ENCODE measurements at regions not wholly inside any gene's neighbourhood (a gene's known extent, or its start where the extent isn't known, plus 50 kb on each side); places are given as distances from the start of the nearest gene placed in this dataset.

- POLR2A ChIA-PET, result no interaction called here
Measured at GRCh38 chr5:96244696-96245095, 188.4 kb downstream of the PCSK1 start.

DNA sequence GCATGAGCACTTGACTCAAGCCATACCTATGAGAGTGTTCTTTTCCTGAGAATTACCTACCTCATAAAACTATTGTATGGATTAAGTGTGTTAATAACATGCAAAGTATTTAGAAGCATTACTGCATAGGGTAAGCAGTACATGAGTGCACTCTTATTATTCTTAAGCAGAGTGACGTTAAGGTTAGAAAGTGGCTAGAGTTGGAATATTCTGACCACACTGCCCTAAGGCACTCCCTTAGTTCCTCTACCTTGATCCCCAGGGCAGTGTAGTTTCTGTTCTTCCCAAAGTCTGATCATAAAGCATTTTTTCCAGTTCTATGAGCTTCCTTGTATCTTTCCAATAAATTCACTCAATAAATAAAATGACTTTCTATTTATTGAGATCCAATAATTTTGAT is 189.2 kb downstream of the PCSK1 start:
- CTCF ChIA-PET, result interaction anchor here (0.6 kb wide), 1 partner anchor 17 kb away, joined by 3 read pairs; no protein-coding TSS in a partner anchor
- no peaks in the 10 kb centered on the region for H3K27me3 ChIP-seq (ENCODE audit: insufficient read depth)
- H3F3A ChIP-seq (replicated peaks; ENCODE audit: insufficient read depth), result peaks cover 32% of the 10 kb centered on the region
- no peaks in the 10 kb centered on the region for H4K20me1 ChIP-seq (ENCODE audit: insufficient read depth)
- H3K9me3 ChIP-seq, result no peaks in the 10 kb centered on the region
- H3K79me2 ChIP-seq (ENCODE audit: insufficient read depth), result no peaks in the 10 kb centered on the region
- H3K27ac ChIP-seq (ENCODE audit: low read depth in 2 of 2, low read length in 1 of 2), result peak overlapping the region; percentile 66 to 74; a peak in 3 of 4 replicates
- no peaks in the 10 kb centered on the region for H3K9me2 ChIP-seq
- DNase-seq, result no peak
- POLR2A ChIA-PET, result no interaction called here
- WGBS (ENCODE audit: low lambda C conversion rate), result 67% methylated on average over 1 of the region's 1 CpG
- H3K9ac ChIP-seq, result peak overlapping the region; percentile 15
- H3K4me2 ChIP-seq, result 0 out of 2 replicates have a peak overlapping the region, but pooled peaks have one; percentile 21
- TF ChIP-seq USF1 (IDR thresholded peaks at IDR 0.05; ENCODE audit: borderline replicate concordance, low read depth), result no peak
- no peak for TF ChIP-seq TAF1 (IDR thresholded peaks at IDR 0.05; ENCODE audit: borderline replicate concordance, low read depth, low read length)
- no peak overlapping the region for H3K4me3 ChIP-seq (ENCODE audit: low read depth in 2 of 2, low read length in 1 of 2)
- H3K4me1 ChIP-seq (ENCODE audit: control insufficient read depth in 1 of 2, insufficient read depth in 2 of 2, low read depth in 1 of 2, low read length in 1 of 2), result peaks cover 0 to 21% of the 10 kb centered on the region in 2 experiments; a peak in 3 of 4 replicates
- H2AFZ ChIP-seq (ENCODE audit: low read depth), result 0 out of 2 replicates have a peak overlapping the region, but pooled peaks have one; percentile 44
- no peaks in the 10 kb centered on the region for H3K36me3 ChIP-seq (replicated peaks in 1 of 2; ENCODE audit: control insufficient read depth in 1 of 2, insufficient read depth in 2 of 2, low read length in 1 of 2)

More at GRCh38 chr5:96244696-96245095, 188.4 kb downstream of the PCSK1 start:
- no peak overlapping the region for H3K4me3 ChIP-seq (ENCODE audit: low read depth in 2 of 2, low read length in 1 of 2)
- WGBS (ENCODE audit: low lambda C conversion rate), result 82% methylated on average over 2 of the region's 2 CpGs
- H3K9me2 ChIP-seq, result no peaks in the 10 kb centered on the region
- H3K4me1 ChIP-seq (ENCODE audit: control insufficient read depth in 1 of 2, insufficient read depth in 2 of 2, low read depth in 1 of 2, low read length in 1 of 2), result peaks cover 0 to 21% of the 10 kb centered on the region in 2 experiments; a peak in 3 of 4 replicates
- TF ChIP-seq FOSL2 (IDR thresholded peaks at IDR 0.05; ENCODE audit: borderline replicate concordance, low read depth) (no peak), PBX3 (IDR thresholded peaks at IDR 0.05) (no peak), RCOR1 (IDR thresholded peaks at IDR 0.05; ENCODE audit: low read length) (no peak), FOXM1 (IDR thresholded peaks at IDR 0.05; ENCODE audit: low read depth) (no peak), NRF1 (IDR thresholded peaks at IDR 0.05; ENCODE audit: low read depth, low read length) (no peak), MEF2A (IDR thresholded peaks at IDR 0.05; ENCODE audit: borderline replicate concordance, low read depth) (no peak), RAD21 (IDR thresholded peaks at IDR 0.05; ENCODE audit: low read length) (no peak), YY1 (IDR thresholded peaks at IDR 0.05; ENCODE audit: low read depth) (no peak), SIN3A (IDR thresholded peaks at IDR 0.05; ENCODE audit: borderline replicate concordance, low read depth, low read length) (no peak), RFX5 (IDR thresholded peaks at IDR 0.05; ENCODE audit: low read length) (no peak), TCF12 (IDR thresholded peaks at IDR 0.05) (no peak), TAF1 (IDR thresholded peaks at IDR 0.05; ENCODE audit: borderline replicate concordance, low read depth, low read length) (no peak), SMC3 (IDR thresholded peaks at IDR 0.05; ENCODE audit: low read depth, low read length) (no peak)
- TF ChIP-seq, protein P1, sequence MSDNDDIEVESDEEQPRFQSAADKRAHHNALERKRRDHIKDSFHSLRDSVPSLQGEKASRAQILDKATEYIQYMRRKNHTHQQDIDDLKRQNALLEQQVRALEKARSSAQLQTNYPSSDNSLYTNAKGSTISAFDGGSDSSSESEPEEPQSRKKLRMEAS (IDR thresholded peaks at IDR 0.05; ENCODE audit: low read depth), result no peak
- TF ChIP-seq, protein P2, sequence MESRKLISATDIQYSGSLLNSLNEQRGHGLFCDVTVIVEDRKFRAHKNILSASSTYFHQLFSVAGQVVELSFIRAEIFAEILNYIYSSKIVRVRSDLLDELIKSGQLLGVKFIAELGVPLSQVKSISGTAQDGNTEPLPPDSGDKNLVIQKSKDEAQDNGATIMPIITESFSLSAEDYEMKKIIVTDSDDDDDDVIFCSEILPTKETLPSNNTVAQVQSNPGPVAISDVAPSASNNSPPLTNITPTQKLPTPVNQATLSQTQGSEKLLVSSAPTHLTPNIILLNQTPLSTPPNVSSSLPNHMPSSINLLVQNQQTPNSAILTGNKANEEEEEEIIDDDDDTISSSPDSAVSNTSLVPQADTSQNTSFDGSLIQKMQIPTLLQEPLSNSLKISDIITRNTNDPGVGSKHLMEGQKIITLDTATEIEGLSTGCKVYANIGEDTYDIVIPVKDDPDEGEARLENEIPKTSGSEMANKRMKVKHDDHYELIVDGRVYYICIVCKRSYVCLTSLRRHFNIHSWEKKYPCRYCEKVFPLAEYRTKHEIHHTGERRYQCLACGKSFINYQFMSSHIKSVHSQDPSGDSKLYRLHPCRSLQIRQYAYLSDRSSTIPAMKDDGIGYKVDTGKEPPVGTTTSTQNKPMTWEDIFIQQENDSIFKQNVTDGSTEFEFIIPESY (IDR thresholded peaks at IDR 0.05; ENCODE audit: borderline replicate concordance, low read depth), result no peak
- peaks cover 32% of the 10 kb centered on the region for H3F3A ChIP-seq (replicated peaks; ENCODE audit: insufficient read depth)
- H3K79me2 ChIP-seq (ENCODE audit: insufficient read depth), result no peaks in the 10 kb centered on the region
- no peak for DNase-seq
- peak overlapping the region; percentile 15; the same call in 1 of the 2 replicates for H3K9ac ChIP-seq
- H3K4me2 ChIP-seq, result no peak overlapping the region
- no peaks in the 10 kb centered on the region for H3K9me3 ChIP-seq
- CTCF ChIA-PET, result no interaction called here
- H4K20me1 ChIP-seq (ENCODE audit: insufficient read depth), result no peaks in the 10 kb centered on the region
- H3K27me3 ChIP-seq (ENCODE audit: insufficient read depth), result no peaks in the 10 kb centered on the region
- no peaks in the 10 kb centered on the region for H3K36me3 ChIP-seq (replicated peaks in 1 of 2; ENCODE audit: control insufficient read depth in 1 of 2, insufficient read depth in 2 of 2, low read length in 1 of 2)
- H2AFZ ChIP-seq (ENCODE audit: low read depth), result peak overlapping the region; percentile 44; the same call in 1 of the 2 replicates
- H3K27ac ChIP-seq (ENCODE audit: low read depth in 2 of 2, low read length in 1 of 2), result peak overlapping the region; percentile 66 to 74; a peak in 3 of 4 replicates

Measured in SK-N-SH (cell line).